ENCODE measurements at regions not wholly inside any gene's neighbourhood (a gene's known extent, or its start where the extent isn't known, plus 50 kb on each side); places are given as distances from the start of the nearest gene placed in this dataset.

- H3K4me3 ChIP-seq (ENCODE audit: low read length): no peak overlapping the region
- TF ChIP-seq CTCF (conservative IDR thresholded peaks at IDR 0.05; ENCODE audit: low read depth, low read length): no peak
- no peak for DNase-seq (ENCODE audit: low read depth)
Observed at GRCh38 chr15:95972812-95973211, 357.7 kb upstream of the NR2F2 start.

- H3K4me3 ChIP-seq (ENCODE audit: low read length): no peak overlapping the region
- TF ChIP-seq CTCF (conservative IDR thresholded peaks at IDR 0.05; ENCODE audit: low read depth, low read length): no peak
Observed at GRCh38 chr15:95973566-95974256, 356.8 kb upstream of the NR2F2 start.

GRCh38 chr15:95975212-95975611 is 355.3 kb upstream of the NR2F2 start:
- no peak for DNase-seq (ENCODE audit: low read depth)
- H3K4me3 ChIP-seq (ENCODE audit: low read length): no peak overlapping the region
- no peak for TF ChIP-seq CTCF (conservative IDR thresholded peaks at IDR 0.05; ENCODE audit: low read depth, low read length)

More at GRCh38 chr15:95973566-95974256, 356.8 kb upstream of the NR2F2 start:
- DNase-seq (ENCODE audit: low read depth): no peak

- no peak for DNase-seq (ENCODE audit: low read depth)
- no peak for TF ChIP-seq CTCF (conservative IDR thresholded peaks at IDR 0.05; ENCODE audit: low read depth, low read length)
- H3K4me3 ChIP-seq (ENCODE audit: low read length): no peak overlapping the region
Observed at GRCh38 chr15:95979286-95979685, 351.2 kb upstream of the NR2F2 start.

GRCh38 chr15:95981209-95981608 is 349.3 kb upstream of the NR2F2 start:
- H3K4me3 ChIP-seq (ENCODE audit: low read length): no peak overlapping the region
- no peak for TF ChIP-seq CTCF (conservative IDR thresholded peaks at IDR 0.05; ENCODE audit: low read depth, low read length)
- DNase-seq (ENCODE audit: low read depth): no peak

GRCh38 chr15:95987299-95987698 is 343.2 kb upstream of the NR2F2 start:
- TF ChIP-seq CTCF (conservative IDR thresholded peaks at IDR 0.05; ENCODE audit: low read depth, low read length): no peak
- DNase-seq (ENCODE audit: low read depth): no peak

GRCh38 chr15:95987886-95988573 is 342.5 kb upstream of the NR2F2 start:
- no peak for DNase-seq (ENCODE audit: low read depth)
- H3K4me3 ChIP-seq (ENCODE audit: low read length): no peak overlapping the region
- no peak for TF ChIP-seq CTCF (conservative IDR thresholded peaks at IDR 0.05; ENCODE audit: low read depth, low read length)

More at GRCh38 chr15:95987299-95987698, 343.2 kb upstream of the NR2F2 start:
- no peak overlapping the region for H3K4me3 ChIP-seq (ENCODE audit: low read length)
